HFF-Myc (cell line): ENCODE measurements at regions not wholly inside any gene's neighbourhood (a gene's known extent, or its start where the extent isn't known, plus 50 kb on each side); places are given as distances from the start of the nearest gene placed in this dataset.
"Not testable (repeated sequence)": the region's sequence is repeated elsewhere in the genome, so short reads cannot be mapped to it uniquely, and the experiment has no call there.

Source experiments
- DNase-seq: peaks from one replicate; pipeline ENCODE4 v3.0.0-alpha.2; 2011; ENCODE audit warnings: low read depth; ENCODE audit errors: extremely low read depth
- H3K4me3 ChIP-seq: replicated peaks from 2 replicates; pipeline ENCODE4 v1.5.1; 2011; ENCODE audit warnings: low read depth, mild to moderate bottlenecking, control low read depth, low read length
- CTCF ChIP-seq: IDR thresholded peaks from 2 replicates; pipeline ENCODE4 v1.5.1; 2012; ENCODE audit warnings: mild to moderate bottlenecking, low read depth, low read length, control low read depth; ENCODE audit errors: missing control alignments

- no peak for TF ChIP-seq CTCF
- DNase-seq: no peak
- no peak overlapping the region for H3K4me3 ChIP-seq
Observed at GRCh38 chr4:26208237-26208994, 112.4 kb upstream of the RBPJ start.

- not testable (repeated sequence) for DNase-seq, H3K4me3 ChIP-seq
Observed at GRCh38 chr4:26209378-26209777, 111.4 kb upstream of the RBPJ start.

- H3K4me3 ChIP-seq: no peak overlapping the region
- DNase-seq: no peak
- TF ChIP-seq CTCF: no peak
Observed at GRCh38 chr4:26212528-26212927, 108.3 kb upstream of the RBPJ start.

GRCh38 chr4:26213317-26213716 is 107.5 kb upstream of the RBPJ start:
- no peak overlapping the region for H3K4me3 ChIP-seq
- TF ChIP-seq CTCF: no peak
- DNase-seq: no peak

- DNase-seq: no peak
- no peak overlapping the region for H3K4me3 ChIP-seq
- no peak for TF ChIP-seq CTCF
Observed at GRCh38 chr4:26214994-26215393, 105.8 kb upstream of the RBPJ start.

GRCh38 chr4:26215725-26216124 is 105.1 kb upstream of the RBPJ start:
- H3K4me3 ChIP-seq: no peak overlapping the region
- DNase-seq: no peak
- no peak for TF ChIP-seq CTCF

GRCh38 chr4:26217481-26217880 is 103.3 kb upstream of the RBPJ start:
- DNase-seq: no peak
- H3K4me3 ChIP-seq: no peak overlapping the region
- TF ChIP-seq CTCF: no peak
